GM12878 (cell line): ENCODE measurements at regions not wholly inside any gene's neighbourhood (a gene's known extent, or its start where the extent isn't known, plus 50 kb on each side); places are given as distances from the start of the nearest gene placed in this dataset.

Experiments
- ATAC-seq: fragments of 200-7000 bp; cut with Tn5 transposase; 3 replicates; pipeline ENCODE4 v1.9.1; 2020; ENCODE audit warnings: mild to moderate bottlenecking, moderate library complexity
- BruUV-seq: library from RNA; stranded (reverse); fragments of 400-500 nt; replicated peaks from 2 replicates; lab custom pipeline; 2021; lab: Mats Ljungman, UMichigan
- CTCF ChIA-PET: fragments of 300-600 bp; sonication (Branson Sonifier 250); formaldehyde crosslinking; extraction: SDS; loops from one replicate; lab custom pipeline; 2021; ENCODE audit warnings: inconsistent platforms; lab: Yijun Ruan, JAX
- POLR2A ChIA-PET: fragments of 350-600 bp; formaldehyde crosslinking; extraction: SDS; loops from one replicate; lab custom pipeline; 2021; ENCODE audit warnings: inconsistent platforms; lab: Charles Lee
- RAD21 ChIA-PET: fragments of 300-600 bp; sonication (Branson Sonifier 250); formaldehyde crosslinking; loops from one replicate; lab custom pipeline; 2023; ENCODE audit warnings: antibody characterized with exemption; ENCODE audit not compliant: unreplicated experiment; lab: Charles Lee
- SMC1A ChIA-PET: fragments of 300-600 bp; sonication (Branson Sonifier 250); formaldehyde crosslinking; loops from one replicate; lab custom pipeline; 2023; ENCODE audit not compliant: unreplicated experiment, uncharacterized antibody; lab: Charles Lee
- DNase-seq: peaks from one replicate; pipeline ENCODE4 v3.0.0-alpha.2; 2011; ENCODE audit warnings: low read depth, low spot score
- FAIRE-seq: peaks from 3 replicates; lab custom pipeline; 2011; peaks lifted over from hg19 to GRCh38; lab: Jason Lieb, UNC
- H2AFZ ChIP-seq: 2 replicates; pipeline ENCODE4 v1.6.0; 2011; ENCODE audit warnings: low read depth, low read length, control low read depth; ENCODE audit not compliant: control insufficient read depth
- H3K27ac ChIP-seq: 2 replicates; pipeline ENCODE4 v1.5.1; 2011; ENCODE audit warnings: control low read depth; ENCODE audit not compliant: control insufficient read depth, insufficient read depth
- H3K27me3 ChIP-seq, 2 experiments: replicated peaks in 1 of 2; 2 replicates each; pipeline versions ENCODE4 v1.6.0 to v1.6.1; 2011; ENCODE audit warnings: low read length in 1 of 2; ENCODE audit not compliant: control insufficient read depth in 2 of 2, insufficient read depth in 2 of 2
- H3K36me3 ChIP-seq, 2 experiments: 2 replicates each; pipeline ENCODE4 v1.5.1; 2011; ENCODE audit warnings: low read length in 1 of 2; ENCODE audit not compliant: control insufficient read depth in 2 of 2, insufficient read depth in 2 of 2
- H3K4me1 ChIP-seq: 2 replicates; pipeline ENCODE4 v1.6.1; 2011; ENCODE audit warnings: mild to moderate bottlenecking, low read length, moderate library complexity, mixed read lengths; ENCODE audit not compliant: control insufficient read depth, insufficient read depth
- H3K4me2 ChIP-seq: 2 replicates; pipeline ENCODE4 v1.6.0; 2011; ENCODE audit warnings: control low read depth; ENCODE audit not compliant: control insufficient read depth, insufficient read depth
- H3K4me3 ChIP-seq: fragments of 200-600 bp; sonication (generic); 2 replicates; pipeline ENCODE4 v1.5.1; 2016
- H3K79me2 ChIP-seq: 2 replicates; pipeline ENCODE4 v1.6.0; 2011; ENCODE audit warnings: low read length; ENCODE audit not compliant: control insufficient read depth, insufficient read depth
- H3K9ac ChIP-seq: 2 replicates; pipeline ENCODE4 v1.8.0; 2011; ENCODE audit warnings: low read length, control low read depth, mixed read lengths; ENCODE audit not compliant: control insufficient read depth, insufficient read depth
- H3K9me3 ChIP-seq: replicated peaks from 3 replicates; pipeline ENCODE4 v1.5.1; 2011; ENCODE audit warnings: mild to moderate bottlenecking, low read length; ENCODE audit not compliant: control insufficient read depth, insufficient read depth
- H4K20me1 ChIP-seq: 2 replicates; pipeline ENCODE4 v1.6.0; 2011; ENCODE audit not compliant: control insufficient read depth, insufficient read depth
- BHLHE40 ChIP-seq, 2 experiments: fragments of 450-650 bp in 1 of 2; IDR thresholded peaks; 2 replicates each; pipeline ENCODE4 v1.6.1; 2011 to 2017; ENCODE audit warnings: low read depth in 2 of 2, borderline replicate concordance in 1 of 2, improper control_type of control experiment in 1 of 2, low read length in 1 of 2, mild to moderate bottlenecking in 1 of 2
- BRCA1 ChIP-seq: IDR thresholded peaks from 2 replicates; pipeline ENCODE4 v1.6.1; 2011; ENCODE audit warnings: low read depth, low read length, improper control_type of control experiment
- CREM ChIP-seq: IDR thresholded peaks from 2 replicates; pipeline ENCODE4 v1.6.1; 2014; ENCODE audit warnings: antibody characterized with exemption, low read depth
- DPF2 ChIP-seq: fragments of 450-650 bp; IDR thresholded peaks from 2 replicates; pipeline ENCODE4 v1.6.1; 2017; ENCODE audit warnings: mild to moderate bottlenecking
- E4F1 ChIP-seq: fragments of 450-650 bp; IDR thresholded peaks from 2 replicates; pipeline ENCODE4 v1.6.1; 2018; ENCODE audit warnings: borderline replicate concordance, mild to moderate bottlenecking; ENCODE audit not compliant: partially characterized antibody
- EGR1 ChIP-seq, 2 experiments: IDR thresholded peaks; 1 replicate in 1 of 2; 2 replicates in 1 of 2; pipeline ENCODE4 v1.6.1; 2011 to 2012; ENCODE audit warnings: low read depth in 2 of 2, low read length in 2 of 2, borderline replicate concordance in 1 of 2, mild to moderate bottlenecking in 1 of 2, moderate library complexity in 1 of 2
- GABPA ChIP-seq: IDR thresholded peaks from 2 replicates; pipeline ENCODE4 v1.6.1; 2014; ENCODE audit warnings: antibody characterized with exemption, low read depth, mild to moderate bottlenecking, inconsistent platforms
- HCFC1 ChIP-seq: fragments of 150-350 bp; IDR thresholded peaks from 2 replicates; pipeline ENCODE4 v1.6.1; 2014; ENCODE audit warnings: low read length
- JUNB ChIP-seq: IDR thresholded peaks from 2 replicates; pipeline ENCODE4 v1.6.1; 2016; ENCODE audit warnings: antibody characterized with exemption, mild to moderate bottlenecking
- KLF5 ChIP-seq: fragments of 450-650 bp; IDR thresholded peaks from 2 replicates; pipeline ENCODE4 v1.6.1; 2014; ENCODE audit warnings: mild to moderate bottlenecking; ENCODE audit not compliant: partially characterized antibody
- MYC ChIP-seq: IDR thresholded peaks from 2 replicates; pipeline ENCODE4 v1.6.1; 2011; ENCODE audit warnings: mild to moderate bottlenecking, low read length, moderate library complexity, inconsistent platforms; ENCODE audit not compliant: insufficient read depth, insufficient replicate concordance, insufficient read length, severe bottlenecking
- NRF1 ChIP-seq: conservative IDR thresholded peaks from 2 replicates; pipeline ENCODE4 v1.6.1; 2011; ENCODE audit warnings: mild to moderate bottlenecking, low read depth, low read length, improper control_type of control experiment
- REST ChIP-seq: IDR thresholded peaks from 2 replicates; pipeline ENCODE4 v1.6.1; 2012; ENCODE audit warnings: mild to moderate bottlenecking, low read depth, low read length
- SRF ChIP-seq, 2 experiments: IDR thresholded peaks; 2 replicates each; pipeline ENCODE4 v1.6.1; 2011; ENCODE audit warnings: low read depth in 2 of 2, low read length in 2 of 2, mild to moderate bottlenecking in 1 of 2, moderate library complexity in 1 of 2
- STAT1 ChIP-seq: fragments of 450-650 bp; conservative IDR thresholded peaks from 2 replicates; pipeline ENCODE4 v1.6.1; 2014; ENCODE audit warnings: antibody characterized with exemption, mild to moderate bottlenecking
- ZBED1 ChIP-seq: IDR thresholded peaks from 2 replicates; pipeline ENCODE4 v1.6.1; 2016; ENCODE audit warnings: borderline replicate concordance
- ZBTB4 ChIP-seq: fragments of 450-650 bp; formaldehyde crosslinking; IDR thresholded peaks from 2 replicates; pipeline ENCODE4 v1.4.0; 2022; ENCODE audit warnings: mild to moderate bottlenecking, moderate library complexity
- WGBS: methylation state at CpG from one replicate; pipeline ENCODE4 v1.1.6; 2016; ENCODE audit warnings: low lambda C conversion rate; ENCODE audit not compliant: insufficient replicate concordance, insufficient coverage; ENCODE audit errors: missing lambda C conversion rate; 5-methylcytosine and 5-hydroxymethylcytosine counted together
- in situ Hi-C: fragments of 300-500 bp; cut with MboI; formaldehyde crosslinking; loops from 9 replicates; pipeline ENCODE4 v1.14.3; 2018; ENCODE audit warnings: mixed read lengths
- intact Hi-C: fragments of 100-400 bp; cut with micrococcal nuclease; formaldehyde crosslinking; loops from one replicate; pipeline ENCODE4 v1.14.2; 2022; ENCODE audit not compliant: unreplicated experiment

GRCh38 chr10:52906046-52906445, 133.5 kb upstream of the MBL2 start:
- DNase-seq: no peak
- WGBS: 0% methylated on average over 1 of the region's 1 CpG
- TF ChIP-seq REST (no peak), JUNB (no peak), GABPA (no peak), MYC (no peak), KLF5 (no peak), HCFC1 (no peak), CREM (no peak), NRF1 (no peak), E4F1 (no peak), STAT1 (no peak), ZBED1 (no peak), ZBTB4 (CRISPR knock-in tag) (no peak), DPF2 (no peak), SRF (IDR thresholded peaks at IDR 0.05; ENCODE audit: low read depth in 2 of 2, low read length in 2 of 2) (no peak), BRCA1 (no peak), EGR1 (IDR thresholded peaks at IDR 0.05; ENCODE audit: borderline replicate concordance in 1 of 2, low read depth in 2 of 2, low read length in 2 of 2) (no peak), BHLHE40 (IDR thresholded peaks at IDR 0.05; ENCODE audit: borderline replicate concordance in 1 of 2, low read depth in 2 of 2, low read length in 1 of 2) (no peak)

More at GRCh38 chr10:52906046-52906445, 133.5 kb upstream of the MBL2 start:
- intact Hi-C loops (no loop called here), in situ Hi-C loops (no loop called here)
- no peaks in the 10 kb centered on the region for H3K27me3 ChIP-seq
- BruUV-seq: no TSS peak
- H3K4me3 ChIP-seq: no peak overlapping the region
- peaks cover 6% of the 10 kb centered on the region for H3K4me1 ChIP-seq
- H3K27ac ChIP-seq: no peak overlapping the region
- no peak overlapping the region for H3K9ac ChIP-seq
- H2AFZ ChIP-seq: no peak overlapping the region
- H3K4me2 ChIP-seq: no peak overlapping the region
- ATAC-seq (no peak), FAIRE-seq (no peak)
- no peaks in the 10 kb centered on the region for H3K79me2 ChIP-seq
- ChIA-PET CTCF (interaction anchor here (1.2 kb wide), 1 partner anchor 16 kb away, joined by 3 read pairs; no protein-coding TSS in a partner anchor), SMC1A (no interaction called here), RAD21 (no interaction called here), POLR2A (interaction anchor here (0.6 kb wide), 1 partner anchor 8 kb away, joined by 3 read pairs; no protein-coding TSS in a partner anchor)
- no peaks in the 10 kb centered on the region for H4K20me1 ChIP-seq
- H3K36me3 ChIP-seq: no peaks in the 10 kb centered on the region
- no peaks in the 10 kb centered on the region for H3K9me3 ChIP-seq
